Astrocyte of the hippocampus (primary cell): ENCODE measurements at regions not wholly inside any gene's neighbourhood (a gene's known extent, or its start where the extent isn't known, plus 50 kb on each side); places are given as distances from the start of the nearest gene placed in this dataset.
"Not testable (repeated sequence)": the region's sequence is repeated elsewhere in the genome, so short reads cannot be mapped to it uniquely, and the experiment has no call there.

Experiments used
- DNase-seq: peaks from one replicate; pipeline ENCODE4 v3.0.0; 2011; ENCODE audit warnings: low read depth, low spot score

GRCh38 chr12:87270919-87271318 lies 758.3 kb downstream of the C12orf50 start:
- DNase-seq: peak; percentile 27

- no peak for DNase-seq
These were observed 762.9 kb downstream of the C12orf50 start for GRCh38 chr12:87266305-87266704.

- no peak for DNase-seq
These were observed 769.8 kb downstream of the C12orf50 start for GRCh38 chr12:87259391-87259790.

- no peak for DNase-seq
These were observed 774.7 kb downstream of the C12orf50 start for GRCh38 chr12:87254381-87255030.

- no peak for DNase-seq
These were observed 776.0 kb downstream of the C12orf50 start for GRCh38 chr12:87253157-87253556.

GRCh38 chr12:87246726-87247125 lies 782.5 kb downstream of the C12orf50 start:
- DNase-seq: no peak

- no peak for DNase-seq
These were observed 790.7 kb downstream of the C12orf50 start for GRCh38 chr12:87238466-87238865.

GRCh38 chr12:87234898-87235297 lies 794.3 kb downstream of the C12orf50 start:
- no peak for DNase-seq

- no peak for DNase-seq
These were observed 795.5 kb downstream of the C12orf50 start for GRCh38 chr12:87233671-87234070.

- DNase-seq: no peak
These were observed 797.4 kb downstream of the C12orf50 start for GRCh38 chr12:87231818-87232217.

- DNase-seq: no peak
These were observed 798.8 kb downstream of the C12orf50 start for GRCh38 chr12:87230441-87230840.

GRCh38 chr12:87227162-87227561 lies 802.0 kb downstream of the C12orf50 start:
- peak; percentile 5 for DNase-seq

- DNase-seq: peak; percentile 5
These were observed 811.7 kb downstream of the C12orf50 start for GRCh38 chr12:87217491-87217890.

GRCh38 chr12:87216436-87216835 lies 812.8 kb downstream of the C12orf50 start:
- peak; percentile 20 for DNase-seq

- DNase-seq: no peak
These were observed 827.0 kb downstream of the C12orf50 start for GRCh38 chr12:87202189-87202588.

GRCh38 chr12:87201598-87201997 lies 827.6 kb downstream of the C12orf50 start:
- no peak for DNase-seq

GRCh38 chr12:87200289-87200979 lies 828.8 kb downstream of the C12orf50 start:
- DNase-seq: no peak

GRCh38 chr12:87198181-87198580 lies 831.0 kb downstream of the C12orf50 start:
- no peak for DNase-seq

- no peak for DNase-seq
These were observed 832.9 kb downstream of the C12orf50 start for GRCh38 chr12:87196321-87196720.

- not testable (repeated sequence) for DNase-seq
These were observed 834.8 kb downstream of the C12orf50 start for GRCh38 chr12:87194389-87194788.

- DNase-seq: no peak
These were observed 843.8 kb downstream of the C12orf50 start for GRCh38 chr12:87185367-87185766.

GRCh38 chr12:87182696-87183233 lies 846.4 kb downstream of the C12orf50 start:
- DNase-seq: no peak

GRCh38 chr12:87171356-87171755 lies 857.8 kb downstream of the C12orf50 start:
- DNase-seq: no peak
